Stimulated activated CD4-positive, alpha-beta T cell treated with anti-CD3 and anti-CD28 coated beads, Interleukin-1b, Interleukin-23, amount 100 ng/mL, for 48 hours (primary cell): ENCODE measurements at regions not wholly inside any gene's neighbourhood (a gene's known extent, or its start where the extent isn't known, plus 50 kb on each side); places are given as distances from the start of the nearest gene placed in this dataset.

ENCODE experiments used
- DNase-seq: peaks from one replicate; pipeline ENCODE4 v3.0.0-alpha.2; 2020

GRCh38 chr15:88312941-88313579 is 56.5 kb upstream of the NTRK3 start:
- DNase-seq, result no peak

GRCh38 chr15:88309363-88309762 is 52.8 kb upstream of the NTRK3 start:
- no peak for DNase-seq

GRCh38 chr15:88307344-88307743 is 50.8 kb upstream of the NTRK3 start:
- no peak for DNase-seq
